ENCODE measurements at regions not wholly inside any gene's neighbourhood (a gene's known extent, or its start where the extent isn't known, plus 50 kb on each side); places are given as distances from the start of the nearest gene placed in this dataset.

DNA sequence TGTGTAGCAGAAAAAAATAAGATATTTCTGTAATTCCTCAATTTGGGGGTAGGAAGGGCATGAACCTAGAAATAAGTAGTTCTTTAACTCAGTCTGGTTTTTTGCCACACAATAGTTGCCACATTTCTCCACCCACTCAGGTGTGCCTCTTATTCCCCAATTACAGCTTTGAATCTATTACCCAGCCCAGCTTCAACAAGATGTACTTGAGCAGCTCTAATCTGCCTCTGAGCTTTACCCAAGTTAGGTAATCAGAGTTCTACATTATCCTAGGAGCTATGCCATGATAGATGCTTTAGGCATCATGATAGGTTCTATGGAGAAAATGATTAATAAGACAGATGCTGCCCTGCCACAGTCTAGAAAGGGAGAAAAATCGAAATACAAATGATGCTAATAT lies 117.4 kb upstream of the GPRIN3 start:
- Mint-ChIP-seq H3K27ac (ENCODE audit: low read depth, unreplicated experiment) (no peak overlapping the region), H3K4me3 (ENCODE audit: unreplicated experiment) (no peak overlapping the region), H3K36me3 (ENCODE audit: insufficient read depth, unreplicated experiment) (no peaks in the 10 kb centered on the region), H3K9me3 (ENCODE audit: unreplicated experiment) (no peaks in the 10 kb centered on the region), H3K4me1 (ENCODE audit: insufficient read depth, unreplicated experiment) (no peaks in the 10 kb centered on the region), H3K27me3 (ENCODE audit: insufficient read depth, unreplicated experiment) (no peaks in the 10 kb centered on the region)
- no TSS peak for BruUV-seq (replicated peaks)
- ChIA-PET POLR2A (no interaction called here), CTCF (interaction anchor here (1.0 to 1.3 kb wide), 2 partner anchors 173 to 198 kb away, joined by 3 to 4 read pairs; no protein-coding TSS in a partner anchor)
- no peak for DNase-seq (ENCODE audit: unreplicated experiment)
- TF ChIP-seq CTCF (IDR thresholded peaks at IDR 0.05; ENCODE audit: unreplicated experiment), result no peak
- intact Hi-C loops (cut with micrococcal nuclease), result no loop called here

DNA sequence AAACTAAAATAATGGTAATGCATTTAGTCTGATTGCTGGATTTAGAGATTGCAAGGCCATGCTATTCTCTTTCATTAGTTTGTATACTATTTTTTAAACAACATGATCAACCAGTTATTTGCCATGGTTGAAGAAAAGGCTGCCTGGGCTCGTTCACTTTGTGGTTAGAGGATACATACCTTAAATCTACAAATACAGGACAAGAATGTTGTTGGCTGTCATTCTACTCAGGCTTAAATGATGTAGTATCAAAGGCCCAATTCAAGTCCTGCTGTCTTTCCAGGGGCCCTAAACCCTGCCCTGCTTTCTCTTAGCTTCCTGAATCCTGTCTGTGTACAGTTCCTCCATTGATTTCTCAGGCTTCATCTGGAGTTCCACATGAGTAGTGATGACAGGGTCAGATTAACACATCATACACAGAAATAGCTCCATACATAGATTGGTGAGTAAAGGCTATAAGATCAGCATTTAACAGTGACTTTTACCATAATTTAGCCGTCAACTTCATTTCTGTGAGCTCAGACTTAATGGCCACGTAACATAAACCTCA lies 114.9 kb upstream of the GPRIN3 start:
- no peak for DNase-seq (ENCODE audit: unreplicated experiment)
- TF ChIP-seq CTCF (IDR thresholded peaks at IDR 0.05; ENCODE audit: unreplicated experiment), result no peak

GRCh38 chr4:89420507-89420906 lies 112.9 kb upstream of the GPRIN3 start:
- Mint-ChIP-seq H3K27me3 (ENCODE audit: insufficient read depth, unreplicated experiment) (no peaks in the 10 kb centered on the region), H3K4me1 (ENCODE audit: insufficient read depth, unreplicated experiment) (peaks cover 5% of the 10 kb centered on the region), H3K4me3 (ENCODE audit: unreplicated experiment) (no peak overlapping the region), H3K9me3 (ENCODE audit: unreplicated experiment) (no peaks in the 10 kb centered on the region), H3K27ac (ENCODE audit: low read depth, unreplicated experiment) (no peak overlapping the region), H3K36me3 (ENCODE audit: insufficient read depth, unreplicated experiment) (no peaks in the 10 kb centered on the region)
- ChIA-PET POLR2A (no interaction called here), CTCF (no interaction called here)
- intact Hi-C loops (cut with micrococcal nuclease), result no loop called here
- DNase-seq (ENCODE audit: unreplicated experiment), result no peak
- no TSS peak for BruUV-seq (replicated peaks)
- no peak for TF ChIP-seq CTCF (IDR thresholded peaks at IDR 0.05; ENCODE audit: unreplicated experiment)

More for the DNA sequence above, 114.9 kb upstream of the GPRIN3 start:
- intact Hi-C loops (cut with micrococcal nuclease), result no loop called here
- H3K27me3 Mint-ChIP-seq (ENCODE audit: insufficient read depth, unreplicated experiment), result no peaks in the 10 kb centered on the region
- ChIA-PET POLR2A (no interaction called here), CTCF (interaction anchor here (0.7 to 2.0 kb wide), 6 partner anchors 10 to 196 kb away, joined by 3 to 10 read pairs (median 4); no protein-coding TSS in a partner anchor)
- no TSS peak for BruUV-seq (replicated peaks)
- H3K36me3 Mint-ChIP-seq (ENCODE audit: insufficient read depth, unreplicated experiment), result no peaks in the 10 kb centered on the region
- no peak overlapping the region for H3K27ac Mint-ChIP-seq (ENCODE audit: low read depth, unreplicated experiment)
- no peaks in the 10 kb centered on the region for H3K9me3 Mint-ChIP-seq (ENCODE audit: unreplicated experiment)
- no peaks in the 10 kb centered on the region for H3K4me1 Mint-ChIP-seq (ENCODE audit: insufficient read depth, unreplicated experiment)
- H3K4me3 Mint-ChIP-seq (ENCODE audit: unreplicated experiment), result no peak overlapping the region

DNA sequence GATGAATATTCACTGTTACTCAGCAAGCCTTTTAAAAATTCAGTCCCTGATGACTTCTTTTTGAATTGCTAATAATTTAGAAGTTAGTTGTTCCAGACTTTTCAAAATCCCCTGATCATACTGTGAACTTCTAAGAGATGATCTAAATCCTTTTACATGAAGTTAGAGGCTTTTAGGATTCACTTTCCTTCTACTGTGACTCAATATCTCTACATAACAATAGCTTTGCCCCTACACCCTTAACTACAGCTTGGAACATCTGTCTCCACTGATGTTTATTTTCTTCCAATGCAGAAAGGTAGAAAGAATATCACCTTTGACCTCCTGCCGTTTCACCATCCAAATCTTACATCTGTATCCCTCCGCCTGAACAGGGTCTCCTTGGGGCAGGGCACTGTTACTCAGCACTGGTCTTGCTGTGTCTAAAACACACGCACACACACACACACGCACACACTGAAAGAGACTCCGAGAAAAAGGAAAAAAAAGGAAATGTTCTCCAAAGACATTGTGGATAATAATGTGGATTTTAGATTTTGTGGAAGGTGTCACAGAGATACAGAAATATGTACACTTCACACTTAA lies 111.6 kb upstream of the GPRIN3 start:
- intact Hi-C loops (cut with micrococcal nuclease), result no loop called here
- peaks cover 5% of the 10 kb centered on the region for H3K4me1 Mint-ChIP-seq (ENCODE audit: insufficient read depth, unreplicated experiment)
- POLR2A ChIA-PET, result no interaction called here
- H3K4me3 Mint-ChIP-seq (ENCODE audit: unreplicated experiment), result no peak overlapping the region
- H3K27ac Mint-ChIP-seq (ENCODE audit: low read depth, unreplicated experiment), result no peak overlapping the region
- BruUV-seq (replicated peaks), result no TSS peak
- no peak for TF ChIP-seq CTCF (IDR thresholded peaks at IDR 0.05; ENCODE audit: unreplicated experiment)
- no peaks in the 10 kb centered on the region for H3K36me3 Mint-ChIP-seq (ENCODE audit: insufficient read depth, unreplicated experiment)
- CTCF ChIA-PET, result interaction anchor here (1.5 kb wide), 1 partner anchor 193 kb away, joined by 3 read pairs; no protein-coding TSS in a partner anchor
- no peaks in the 10 kb centered on the region for H3K9me3 Mint-ChIP-seq (ENCODE audit: unreplicated experiment)
- H3K27me3 Mint-ChIP-seq (ENCODE audit: insufficient read depth, unreplicated experiment), result no peaks in the 10 kb centered on the region
- DNase-seq (ENCODE audit: unreplicated experiment), result no peak

Data from MCF 10A (cell line).